MM.1S (cell line): ENCODE measurements at regions not wholly inside any gene's neighbourhood (a gene's known extent, or its start where the extent isn't known, plus 50 kb on each side); places are given as distances from the start of the nearest gene placed in this dataset.

Source experiments
- DNase-seq: peaks from one replicate; pipeline ENCODE4 v3.0.0-alpha.2; 2015
- H2AFZ ChIP-seq: fragments of 300-600 bp; sonication (generic); 2 replicates; pipeline ENCODE4 v1.6.0; 2016; ENCODE audit warnings: antibody characterized with exemption, low read length
- H3F3A ChIP-seq: fragments of 300-600 bp; sonication (generic); 2 replicates; pipeline ENCODE4 v1.6.1; 2016; ENCODE audit warnings: mild to moderate bottlenecking, antibody characterized with exemption, low read length, moderate library complexity, mixed read lengths; ENCODE audit not compliant: insufficient read depth
- H3K27ac ChIP-seq: fragments of 300-600 bp; sonication (generic); 2 replicates; pipeline ENCODE4 v1.5.1; 2016; ENCODE audit warnings: mild to moderate bottlenecking, low read length
- H3K27me3 ChIP-seq: fragments of 300-600 bp; sonication (generic); replicated peaks from 2 replicates; pipeline ENCODE4 v1.6.0; 2016; ENCODE audit warnings: low read length; ENCODE audit not compliant: insufficient read depth
- H3K36me3 ChIP-seq: fragments of 300-600 bp; sonication (generic); replicated peaks from 2 replicates; pipeline ENCODE4 v1.6.1; 2016; ENCODE audit warnings: mild to moderate bottlenecking, low read length, mixed read lengths; ENCODE audit not compliant: insufficient read depth
- H3K4me1 ChIP-seq: fragments of 300-600 bp; sonication (generic); 2 replicates; pipeline ENCODE4 v1.6.1; 2016; ENCODE audit warnings: low read length, mixed read lengths
- H3K4me2 ChIP-seq: fragments of 300-600 bp; sonication (generic); 2 replicates; pipeline ENCODE4 v1.6.0; 2016; ENCODE audit warnings: low read depth, low read length
- H3K4me3 ChIP-seq: fragments of 300-600 bp; sonication (generic); 2 replicates; pipeline ENCODE4 v1.5.1; 2016; ENCODE audit warnings: low read length, mixed read lengths
- H3K79me2 ChIP-seq: fragments of 300-600 bp; sonication (generic); 2 replicates; pipeline ENCODE4 v1.6.1; 2016; ENCODE audit warnings: mixed run types, low read length, mixed read lengths
- H3K9ac ChIP-seq: fragments of 300-600 bp; sonication (generic); 2 replicates; pipeline ENCODE4 v1.6.1; 2016; ENCODE audit warnings: low read length, mixed read lengths
- H3K9me2 ChIP-seq: fragments of 300-600 bp; sonication (generic); replicated peaks from 2 replicates; pipeline ENCODE4 v1.6.1; 2016; ENCODE audit warnings: mild to moderate bottlenecking, low read length, mixed read lengths; ENCODE audit not compliant: insufficient read depth
- H3K9me3 ChIP-seq: fragments of 300-600 bp; sonication (generic); replicated peaks from 2 replicates; pipeline ENCODE4 v1.6.1; 2016; ENCODE audit warnings: mild to moderate bottlenecking, low read length, mixed read lengths; ENCODE audit not compliant: insufficient read depth
- H4K20me1 ChIP-seq: fragments of 300-600 bp; sonication (generic); 2 replicates; pipeline ENCODE4 v1.6.1; 2016; ENCODE audit warnings: mild to moderate bottlenecking, low read length, moderate library complexity, mixed read lengths; ENCODE audit not compliant: insufficient read depth
- CTCF ChIP-seq: fragments of 300-600 bp; sonication (generic); IDR thresholded peaks from 2 replicates; pipeline ENCODE4 v1.5.1; 2016; ENCODE audit warnings: antibody characterized with exemption, low read length, mixed read lengths
- EZH2 ChIP-seq: fragments of 300-600 bp; sonication (generic); optimal IDR thresholded peaks from 2 replicates; pipeline ENCODE3; 2017; ENCODE audit warnings: low read depth, mild to moderate bottlenecking, antibody characterized with exemption, low read length, mixed read lengths
- EZH2phosphoT487 ChIP-seq: fragments of 300-600 bp; sonication (generic); IDR thresholded peaks from 2 replicates; pipeline ENCODE4 v1.6.1; 2018; ENCODE audit warnings: antibody characterized with exemption, low read length

DNA sequence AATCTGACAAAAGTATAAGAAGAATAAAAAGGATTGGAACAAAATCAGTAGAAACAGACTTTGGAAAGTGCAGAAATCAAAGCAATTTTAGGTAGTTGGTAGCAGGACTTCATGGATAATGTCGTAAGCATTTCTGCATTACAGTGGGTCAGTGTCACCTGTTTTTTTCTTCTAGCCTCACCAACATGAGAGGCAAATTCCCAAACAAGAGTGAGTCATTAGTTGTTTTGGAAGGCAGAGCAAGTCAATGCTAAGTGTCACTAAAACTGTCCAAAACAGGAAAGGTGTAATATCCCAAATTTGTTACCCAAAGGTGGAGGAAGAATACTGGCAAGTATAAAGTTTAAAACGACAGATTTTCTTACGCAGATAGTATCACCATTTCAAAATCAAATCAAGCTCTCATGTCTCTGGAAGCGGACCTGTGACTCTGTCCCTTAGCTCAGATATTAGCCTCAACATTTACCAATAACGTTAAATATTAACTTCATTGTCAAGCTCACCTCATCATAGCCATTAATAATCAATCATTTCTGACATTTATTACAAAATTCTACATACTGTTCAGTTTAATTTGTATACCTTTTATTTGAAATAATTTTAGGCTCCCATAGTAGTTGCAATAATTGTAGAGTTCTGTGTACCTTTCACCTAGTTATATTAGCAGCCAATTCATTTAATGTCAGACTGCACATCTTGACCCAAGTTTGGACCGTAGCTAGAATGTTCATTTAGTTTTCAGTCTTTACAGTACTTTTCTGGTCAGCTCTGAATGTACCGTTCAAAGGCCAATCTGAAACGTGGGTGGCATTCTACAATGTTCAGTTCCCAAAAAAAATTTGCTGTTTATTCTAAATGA, 901.2 kb upstream of the COX7C start:
- H3K9me2 ChIP-seq = no peaks in the 10 kb centered on the region
- H3K27ac ChIP-seq = no peak overlapping the region
- H3K27me3 ChIP-seq = no peaks in the 10 kb centered on the region
- no peaks in the 10 kb centered on the region for H3K36me3 ChIP-seq
- H3K9ac ChIP-seq = no peak overlapping the region
- no peaks in the 10 kb centered on the region for H3K9me3 ChIP-seq
- H3K79me2 ChIP-seq = no peaks in the 10 kb centered on the region
- no peaks in the 10 kb centered on the region for H4K20me1 ChIP-seq
- no peak for DNase-seq
- TF ChIP-seq EZH2phosphoT487 (no peak), EZH2 (no peak), CTCF (no peak)
- H2AFZ ChIP-seq = no peak overlapping the region
- no peaks in the 10 kb centered on the region for H3K4me1 ChIP-seq
- H3K4me2 ChIP-seq = no peak overlapping the region
- H3F3A ChIP-seq = no peaks in the 10 kb centered on the region
- H3K4me3 ChIP-seq = no peak overlapping the region

DNA sequence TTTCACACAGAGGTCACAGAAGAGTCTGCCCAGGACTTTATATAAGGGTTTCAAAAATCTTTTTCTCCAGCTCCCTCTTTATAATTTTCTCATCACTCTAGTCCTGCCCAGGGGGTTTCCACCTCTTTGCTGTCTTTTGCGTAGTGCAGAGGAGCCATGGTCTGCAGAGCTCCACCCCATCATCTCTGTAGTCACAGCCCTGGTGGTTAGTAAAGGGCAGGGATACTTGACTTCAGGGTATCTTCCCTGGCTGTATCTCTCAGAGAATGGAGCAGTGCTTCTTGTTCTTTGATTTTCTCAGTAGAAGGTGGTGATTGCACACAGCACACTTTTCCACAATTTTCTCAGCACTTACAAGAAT, 900.6 kb upstream of the COX7C start:
- Histone ChIP-seq H3K9me2 (no peaks in the 10 kb centered on the region), H3K36me3 (no peaks in the 10 kb centered on the region), H3F3A (no peaks in the 10 kb centered on the region), H3K27me3 (no peaks in the 10 kb centered on the region), H3K4me2 (no peak overlapping the region), H3K4me1 (no peaks in the 10 kb centered on the region), H3K9ac (no peak overlapping the region), H2AFZ (no peak overlapping the region), H3K27ac (no peak overlapping the region), H4K20me1 (no peaks in the 10 kb centered on the region), H3K4me3 (no peak overlapping the region), H3K9me3 (no peaks in the 10 kb centered on the region), H3K79me2 (no peaks in the 10 kb centered on the region)
- TF ChIP-seq CTCF (no peak), EZH2phosphoT487 (no peak), EZH2 (no peak)
- no peak for DNase-seq

DNA sequence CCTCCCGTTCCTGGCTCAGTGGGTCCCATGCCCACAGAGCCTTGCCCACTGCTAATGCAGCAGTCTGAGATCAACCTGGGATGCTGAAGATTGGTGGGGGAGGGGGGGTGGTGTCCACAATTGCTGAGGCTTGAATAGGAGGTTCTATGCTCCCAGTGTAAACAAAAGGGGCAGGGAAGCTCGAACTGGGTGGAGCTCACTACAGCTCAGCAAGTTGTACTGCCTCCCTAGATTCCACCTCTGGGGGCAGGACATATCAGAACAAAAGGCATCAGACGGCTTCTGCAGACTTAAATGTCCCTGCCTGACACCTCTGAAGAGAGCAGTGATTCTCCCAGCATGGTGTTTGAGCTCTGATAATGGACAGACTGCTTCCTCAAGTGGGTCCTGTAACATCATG, 885.6 kb upstream of the COX7C start:
- no peak overlapping the region for H2AFZ ChIP-seq
- H3K36me3 ChIP-seq = no peaks in the 10 kb centered on the region
- no peaks in the 10 kb centered on the region for H4K20me1 ChIP-seq
- no peak for DNase-seq
- TF ChIP-seq EZH2 (no peak), EZH2phosphoT487 (no peak), CTCF (no peak)
- H3K27ac ChIP-seq = no peak overlapping the region
- no peak overlapping the region for H3K9ac ChIP-seq
- H3K4me2 ChIP-seq = no peak overlapping the region
- no peaks in the 10 kb centered on the region for H3K9me2 ChIP-seq
- H3K4me1 ChIP-seq = no peaks in the 10 kb centered on the region
- no peaks in the 10 kb centered on the region for H3K27me3 ChIP-seq
- H3K4me3 ChIP-seq = no peak overlapping the region
- H3K79me2 ChIP-seq = no peaks in the 10 kb centered on the region
- no peaks in the 10 kb centered on the region for H3F3A ChIP-seq
- no peaks in the 10 kb centered on the region for H3K9me3 ChIP-seq
